ENCODE measurements at regions not wholly inside any gene's neighbourhood (a gene's known extent, or its start where the extent isn't known, plus 50 kb on each side); places are given as distances from the start of the nearest gene placed in this dataset.

GRCh38 chr13:31898378-31899071, 133.0 kb upstream of the FRY start:
- DNase-seq = no peak

- DNase-seq = no peak
Observed at GRCh38 chr13:31901985-31902384, 129.6 kb upstream of the FRY start.

DNA sequence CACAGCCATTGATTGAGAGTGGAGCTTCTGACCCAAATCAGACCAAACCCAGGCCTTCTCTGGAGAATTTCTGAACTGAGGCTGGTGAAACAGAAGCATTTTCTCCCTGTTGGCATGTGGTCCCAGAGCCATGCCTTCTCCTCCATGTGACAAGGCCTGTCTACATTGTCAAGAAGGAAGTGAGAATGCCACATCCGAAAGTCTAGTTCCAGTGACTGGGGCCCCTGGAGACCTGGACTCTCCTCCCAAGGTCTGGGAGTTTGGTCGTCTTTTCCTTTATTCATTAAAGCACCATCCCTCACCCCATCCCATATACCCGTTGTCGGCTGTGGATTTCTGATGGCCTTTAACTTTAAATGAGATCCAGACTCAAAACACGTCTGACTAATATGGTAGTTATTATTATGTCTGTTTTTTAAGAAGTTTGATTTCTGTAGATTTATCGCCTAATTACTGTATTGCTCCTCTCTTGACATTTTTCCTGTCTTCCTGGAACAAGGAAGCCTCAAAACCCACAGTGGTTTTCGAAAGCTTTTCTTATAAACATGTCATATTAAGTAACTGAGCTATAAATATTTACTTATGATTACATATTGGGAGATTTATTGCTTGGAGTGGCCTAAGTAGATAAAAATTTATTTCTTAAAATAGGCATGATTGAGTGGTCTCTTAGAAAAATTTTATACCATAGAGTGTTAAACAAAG, 128.3 kb upstream of the FRY start:
- DNase-seq = peak in 2 of 3 donors; percentile 22 to 24

GRCh38 chr13:31904941-31905824, 126.4 kb upstream of the FRY start:
- DNase-seq = no peak

GRCh38 chr13:31905961-31906360, 125.6 kb upstream of the FRY start:
- DNase-seq = no peak

- peak; percentile 53 to 67 (median 64) for DNase-seq
Observed at GRCh38 chr13:31908696-31909411, 122.7 kb upstream of the FRY start.

DNA sequence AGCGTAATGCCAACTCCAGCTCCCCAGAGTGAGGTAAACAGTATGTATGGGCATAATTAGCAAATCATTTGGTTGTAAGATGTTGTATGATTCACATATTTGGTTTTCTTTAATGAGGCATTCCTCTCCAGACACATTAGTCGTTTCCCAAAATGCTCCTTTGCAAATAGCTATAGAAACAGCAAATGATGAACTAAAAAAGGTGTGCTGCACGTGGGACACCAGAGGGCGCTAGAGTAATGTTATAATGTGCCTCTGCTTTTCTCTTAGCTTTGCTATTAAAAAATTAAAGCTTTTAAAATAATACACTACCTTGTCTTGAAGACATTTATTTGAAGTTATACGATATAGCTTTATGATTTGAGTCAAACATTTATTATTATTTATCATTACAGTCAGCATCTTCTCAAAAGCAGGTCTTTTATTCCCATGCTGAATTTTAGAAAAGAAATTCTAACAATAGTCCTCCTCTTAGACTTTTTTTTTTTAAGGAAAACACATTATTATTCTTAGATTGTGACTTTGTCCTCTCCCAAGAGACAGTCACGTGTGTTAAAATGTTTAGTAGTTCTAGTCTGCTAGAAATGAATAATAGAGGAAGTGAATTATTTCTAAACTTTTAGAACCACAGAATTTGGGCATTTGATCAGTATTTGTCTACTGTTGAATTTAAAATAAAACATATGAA, 121.6 kb upstream of the FRY start:
- peak; percentile 72 to 84 (median 76) for DNase-seq

GRCh38 chr13:31910633-31911032, 120.9 kb upstream of the FRY start:
- no peak for DNase-seq

- DNase-seq = peak in 1 of 3 donors; percentile 8
Observed at GRCh38 chr13:31912647-31913401, 118.8 kb upstream of the FRY start.

DNA sequence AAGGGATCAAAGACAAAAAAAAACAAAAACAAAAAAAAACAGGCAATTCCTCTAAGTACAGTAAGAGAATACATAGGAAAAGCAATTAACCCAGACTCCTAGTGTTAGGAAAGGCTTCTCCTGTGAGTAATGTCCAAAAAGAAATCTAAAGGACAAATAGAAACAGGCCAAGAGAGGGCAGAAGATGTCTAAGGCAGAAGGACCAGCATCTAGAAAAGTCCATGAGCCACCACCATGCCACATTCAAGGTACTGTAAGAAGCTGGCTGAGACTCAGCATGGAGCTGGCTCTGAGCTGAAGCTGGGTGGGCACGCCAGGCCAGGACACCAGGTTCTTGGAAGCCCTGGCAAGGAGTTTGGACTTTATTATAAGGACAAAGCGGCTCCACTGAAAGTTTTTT, 118.1 kb upstream of the FRY start:
- DNase-seq = peak in 1 of 3 donors; percentile 25

- DNase-seq = no peak
Observed at GRCh38 chr13:31914843-31915242, 116.7 kb upstream of the FRY start.

- DNase-seq = no peak
Observed at GRCh38 chr13:31918707-31919106, 112.9 kb upstream of the FRY start.

GRCh38 chr13:31919241-31919640, 112.3 kb upstream of the FRY start:
- no peak for DNase-seq

GRCh38 chr13:31919971-31920726, 111.4 kb upstream of the FRY start:
- peak in 2 of 3 donors; percentile 31 to 32 for DNase-seq

DNA sequence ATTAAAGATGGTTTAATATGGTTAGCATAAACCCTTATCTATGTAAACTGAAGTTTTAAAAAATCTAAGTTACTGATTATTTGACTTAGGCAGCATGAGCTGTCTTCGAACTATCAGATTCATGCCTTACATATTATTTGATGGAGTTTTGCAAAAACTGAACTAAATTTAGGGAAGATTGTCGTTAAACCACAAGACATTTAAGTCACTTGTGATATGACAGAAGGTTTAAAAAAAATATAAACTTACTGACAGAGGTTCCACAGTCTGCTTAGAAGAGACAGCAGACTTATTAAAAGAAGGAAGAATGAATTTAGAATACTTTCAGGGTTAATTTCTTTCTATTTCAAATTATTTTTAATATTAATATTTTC, 110.9 kb upstream of the FRY start:
- no peak for DNase-seq

- DNase-seq = no peak
Observed at GRCh38 chr13:31922724-31923123, 108.8 kb upstream of the FRY start.

DNA sequence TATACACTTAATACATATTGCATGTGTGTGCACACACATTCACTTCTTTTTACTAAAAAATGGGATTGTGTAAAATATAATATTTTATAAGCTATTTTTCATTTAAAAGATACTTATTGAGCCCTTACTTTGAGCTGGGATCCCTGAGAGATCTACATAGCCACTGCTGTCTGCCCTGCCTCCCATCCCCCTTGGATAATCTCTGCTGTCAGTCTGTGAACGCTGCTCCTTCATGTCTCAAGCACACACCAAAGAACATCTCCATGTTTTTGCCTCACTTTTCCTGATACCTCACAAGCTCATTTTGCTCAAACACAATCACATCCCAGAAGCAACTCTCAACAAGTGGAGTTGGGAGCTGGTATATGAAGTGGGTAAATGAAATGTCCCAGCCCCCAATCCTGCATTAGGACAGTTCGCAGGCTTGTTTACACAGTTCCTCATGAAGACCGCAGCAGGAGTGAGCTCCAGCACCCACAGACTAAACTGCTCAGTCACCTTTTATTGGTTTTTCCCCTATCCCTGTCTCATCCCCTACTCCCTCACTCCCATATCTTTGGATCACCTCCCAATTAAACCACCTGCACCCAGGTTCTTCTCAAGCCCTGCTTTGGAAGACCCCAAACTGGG, 108.3 kb upstream of the FRY start:
- DNase-seq = no peak

- DNase-seq = no peak
Observed at GRCh38 chr13:31925079-31925478, 106.5 kb upstream of the FRY start.

DNA sequence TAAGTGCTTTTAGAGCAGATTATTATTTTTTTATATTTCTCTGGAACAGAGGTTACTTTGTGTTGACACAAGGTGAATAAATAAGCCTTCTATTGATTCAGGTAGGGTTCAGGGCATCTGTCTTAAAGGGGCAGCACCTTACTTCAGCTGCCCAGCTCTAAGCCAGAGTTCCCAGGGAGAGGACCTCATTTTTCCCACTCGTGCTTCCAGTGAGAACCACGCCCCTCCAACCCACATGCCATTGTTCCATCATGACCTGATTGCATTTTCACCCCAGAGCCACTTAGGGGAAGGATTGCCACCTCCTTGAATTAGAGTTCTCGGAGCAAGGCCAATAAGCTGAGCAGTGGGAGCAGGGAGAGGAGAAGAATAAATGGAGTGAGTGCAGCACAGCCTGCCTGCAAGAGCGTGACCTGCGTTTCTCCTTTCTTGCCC, 104.3 kb upstream of the FRY start:
- no peak for DNase-seq

Data from suppressor macrophage treated with lipopolysaccharide for 1 hour (primary cell).